Esophagus squamous epithelium (tissue), 4 donors: ENCODE measurements at regions not wholly inside any gene's neighbourhood (a gene's known extent, or its start where the extent isn't known, plus 50 kb on each side); places are given as distances from the start of the nearest gene placed in this dataset.

ENCODE experiments used
- CTCF ChIP-seq, 6 experiments: fragments of 450-650 bp in 4 of 6; fragments of 200-600 bp in 2 of 6; sonication (generic) in 2 of 6; IDR thresholded peaks; one replicate each; pipeline ENCODE4 v1.5.1; 2016 to 2019; ENCODE audit warnings: antibody characterized with exemption in 6 of 6, mild to moderate bottlenecking in 4 of 6, moderate library complexity in 4 of 6
- POLR2A ChIP-seq, 4 donors: fragments of 450-650 bp; IDR thresholded peaks; one replicate each; pipeline ENCODE4 v1.6.1; 2017; ENCODE audit warnings: antibody characterized with exemption in 4 of 4, mild to moderate bottlenecking in 4 of 4, moderate library complexity in 3 of 4

- TF ChIP-seq CTCF (IDR thresholded peaks at IDR 0.05) = no peak
- no peak for TF ChIP-seq POLR2A (IDR thresholded peaks at IDR 0.05)
These were observed 359.2 kb downstream of the CDH26 start for GRCh38 chr20:60317401-60317800.
